ENCODE measurements at regions not wholly inside any gene's neighbourhood (a gene's known extent, or its start where the extent isn't known, plus 50 kb on each side); places are given as distances from the start of the nearest gene placed in this dataset.

DNA sequence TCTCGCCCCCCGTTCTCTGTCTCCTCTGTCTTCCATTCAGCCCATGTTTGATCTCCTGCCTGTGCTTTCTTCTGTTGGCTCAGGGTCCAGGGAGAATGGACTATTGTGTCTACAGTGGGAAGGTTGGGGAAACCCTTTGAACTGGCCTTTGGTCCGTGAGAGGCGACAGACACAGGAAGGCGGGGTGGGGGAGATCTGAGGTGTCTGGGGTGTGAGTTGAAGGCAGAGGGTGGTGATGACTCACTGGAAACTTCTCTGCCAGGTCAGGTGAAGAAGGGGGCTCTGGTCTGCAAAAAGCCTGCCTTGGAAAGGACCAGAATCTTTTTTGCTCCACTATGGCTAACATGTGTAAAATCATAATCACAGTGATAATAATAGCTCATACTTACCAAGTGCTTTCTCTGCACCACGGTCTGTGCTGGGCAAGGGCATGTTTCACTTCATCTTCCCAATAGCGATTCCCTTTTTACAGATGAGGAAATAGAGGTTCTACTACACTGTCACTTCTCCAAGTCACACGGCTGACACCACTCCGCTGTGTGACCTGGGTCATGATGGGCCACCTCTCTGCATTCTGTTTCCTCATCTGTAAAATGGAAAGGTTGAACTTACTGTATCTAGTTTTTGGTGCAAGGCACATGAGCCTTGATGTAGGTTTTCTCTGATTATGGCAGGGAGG is 99.8 kb upstream of the ALX4 start:
- Histone ChIP-seq H3K9me3 (ENCODE audit: control insufficient read depth in 1 of 2, low read length in 2 of 2) (no peaks in the 10 kb centered on the region), H3K4me1 (ENCODE audit: control insufficient read depth in 1 of 2, insufficient read depth in 2 of 2, low read length in 2 of 2) (no peaks in the 10 kb centered on the region), H3K27me3 (ENCODE audit: control insufficient read depth in 1 of 2, insufficient read depth in 2 of 2, low read length in 2 of 2) (peaks cover 0 to 3% of the 10 kb centered on the region in 2 donors), H3K4me3 (ENCODE audit: low read depth in 1 of 2, low read length in 2 of 2) (no peak overlapping the region), H3K36me3 (ENCODE audit: control insufficient read depth in 1 of 2, insufficient read depth in 2 of 2, low read length in 2 of 2) (no peaks in the 10 kb centered on the region), H3K9ac (ENCODE audit: low read depth in 1 of 2, low read length in 2 of 2) (no peak overlapping the region), H3K27ac (ENCODE audit: low read depth, low read length) (no peak overlapping the region)

DNA sequence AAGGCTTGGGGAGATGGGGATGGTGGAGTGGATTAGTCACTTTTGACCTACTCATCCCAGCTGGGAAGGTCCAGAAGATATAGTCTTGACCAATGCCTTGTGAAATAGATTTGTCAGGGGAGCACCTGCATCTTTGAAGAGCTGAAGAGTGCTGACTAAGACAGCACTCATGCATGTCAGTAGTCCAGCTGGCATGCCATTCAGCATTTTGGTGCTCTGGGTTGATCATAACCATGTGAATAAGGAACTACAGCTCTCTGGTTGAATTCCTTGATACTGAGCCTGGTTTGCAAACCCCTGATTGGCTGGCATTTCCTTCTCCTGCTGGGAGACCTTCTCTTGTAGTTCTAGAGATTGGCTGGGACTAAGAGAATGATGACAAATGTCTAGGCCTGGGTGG is 106.8 kb upstream of the ALX4 start:
- Histone ChIP-seq H3K36me3 (ENCODE audit: control insufficient read depth in 1 of 2, insufficient read depth in 2 of 2, low read length in 2 of 2) (no peaks in the 10 kb centered on the region), H3K27me3 (ENCODE audit: control insufficient read depth in 1 of 2, insufficient read depth in 2 of 2, low read length in 2 of 2) (peaks cover 0 to 7% of the 10 kb centered on the region in 2 donors), H3K9me3 (ENCODE audit: control insufficient read depth in 1 of 2, low read length in 2 of 2) (no peaks in the 10 kb centered on the region), H3K27ac (ENCODE audit: low read depth, low read length) (no peak overlapping the region), H3K4me1 (ENCODE audit: control insufficient read depth in 1 of 2, insufficient read depth in 2 of 2, low read length in 2 of 2) (no peaks in the 10 kb centered on the region), H3K4me3 (ENCODE audit: low read depth in 1 of 2, low read length in 2 of 2) (no peak overlapping the region), H3K9ac (ENCODE audit: low read depth in 1 of 2, low read length in 2 of 2) (no peak overlapping the region)

GRCh38 chr11:44417731-44418455 is 108.0 kb upstream of the ALX4 start:
- Histone ChIP-seq H3K4me1 (ENCODE audit: control insufficient read depth in 1 of 2, insufficient read depth in 2 of 2, low read length in 2 of 2) (no peaks in the 10 kb centered on the region), H3K4me3 (ENCODE audit: low read depth in 1 of 2, low read length in 2 of 2) (no peak overlapping the region), H3K9me3 (ENCODE audit: control insufficient read depth in 1 of 2, low read length in 2 of 2) (no peaks in the 10 kb centered on the region), H3K27me3 (ENCODE audit: control insufficient read depth in 1 of 2, insufficient read depth in 2 of 2, low read length in 2 of 2) (peaks cover 0 to 7% of the 10 kb centered on the region in 2 donors), H3K36me3 (ENCODE audit: control insufficient read depth in 1 of 2, insufficient read depth in 2 of 2, low read length in 2 of 2) (no peaks in the 10 kb centered on the region), H3K9ac (ENCODE audit: low read depth in 1 of 2, low read length in 2 of 2) (no peak overlapping the region), H3K27ac (ENCODE audit: low read depth, low read length) (no peak overlapping the region)

DNA sequence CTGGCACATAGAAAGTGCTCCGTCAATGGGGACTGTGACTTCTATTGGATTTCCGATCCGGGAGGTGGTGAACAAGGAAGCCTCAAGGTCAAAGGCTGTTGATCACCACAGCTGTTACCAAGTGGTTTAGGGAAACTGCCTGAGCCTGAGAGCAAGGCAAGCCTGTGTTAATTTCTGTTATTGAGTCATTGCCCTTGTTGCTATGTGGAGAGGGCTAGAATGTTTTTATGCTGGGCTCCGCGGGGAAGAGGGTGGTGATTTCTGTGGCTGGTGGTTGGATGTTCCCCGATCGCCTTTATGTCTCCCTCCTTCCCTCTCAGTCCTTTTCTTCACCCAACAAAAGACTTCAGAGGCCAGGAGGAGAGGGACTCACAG is 108.5 kb upstream of the ALX4 start:
- Histone ChIP-seq H3K27me3 (ENCODE audit: control insufficient read depth in 1 of 2, insufficient read depth in 2 of 2, low read length in 2 of 2) (peaks cover 0 to 7% of the 10 kb centered on the region in 2 donors), H3K27ac (ENCODE audit: low read depth, low read length) (no peak overlapping the region), H3K9me3 (ENCODE audit: control insufficient read depth in 1 of 2, low read length in 2 of 2) (no peaks in the 10 kb centered on the region), H3K4me3 (ENCODE audit: low read depth in 1 of 2, low read length in 2 of 2) (no peak overlapping the region), H3K4me1 (ENCODE audit: control insufficient read depth in 1 of 2, insufficient read depth in 2 of 2, low read length in 2 of 2) (no peaks in the 10 kb centered on the region), H3K9ac (ENCODE audit: low read depth in 1 of 2, low read length in 2 of 2) (no peak overlapping the region), H3K36me3 (ENCODE audit: control insufficient read depth in 1 of 2, insufficient read depth in 2 of 2, low read length in 2 of 2) (no peaks in the 10 kb centered on the region)

DNA sequence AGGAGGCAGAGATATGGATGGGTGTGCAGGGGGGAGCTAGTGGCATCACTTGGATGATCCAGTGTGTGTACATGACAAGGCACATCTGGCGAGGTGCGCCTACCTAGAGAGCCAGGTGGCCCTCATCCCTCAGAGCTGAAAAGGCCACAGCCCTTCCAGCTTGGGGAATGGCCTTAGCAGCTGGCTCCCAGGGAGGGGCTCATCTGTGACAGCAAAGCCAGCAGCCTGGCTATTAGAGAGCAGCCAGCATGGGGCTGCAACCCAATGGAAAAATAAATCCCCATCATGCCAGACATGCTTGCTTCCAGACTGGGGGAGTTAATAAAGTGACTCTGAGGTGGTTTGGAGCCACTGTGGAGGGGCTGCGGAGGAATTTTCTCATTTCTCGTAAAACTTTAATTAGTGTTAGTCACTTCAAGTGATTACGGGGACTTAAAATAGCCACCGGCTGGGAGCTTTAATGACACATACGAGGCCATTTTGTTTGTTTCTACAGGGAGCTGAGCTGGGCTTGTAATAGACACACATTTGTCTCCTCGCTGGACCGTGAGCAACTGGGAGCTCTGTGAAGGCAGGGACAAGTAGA is 111.2 kb upstream of the ALX4 start:
- H3K4me3 ChIP-seq (ENCODE audit: low read depth in 1 of 2, low read length in 2 of 2), result no peak overlapping the region
- H3K9ac ChIP-seq (ENCODE audit: low read depth in 1 of 2, low read length in 2 of 2), result no peak overlapping the region
- no peaks in the 10 kb centered on the region for H3K9me3 ChIP-seq (ENCODE audit: control insufficient read depth in 1 of 2, low read length in 2 of 2)
- peaks cover 0 to 7% of the 10 kb centered on the region in 2 donors for H3K27me3 ChIP-seq (ENCODE audit: control insufficient read depth in 1 of 2, insufficient read depth in 2 of 2, low read length in 2 of 2)
- no peaks in the 10 kb centered on the region for H3K4me1 ChIP-seq (ENCODE audit: control insufficient read depth in 1 of 2, insufficient read depth in 2 of 2, low read length in 2 of 2)
- no peak overlapping the region for H3K27ac ChIP-seq (ENCODE audit: low read depth, low read length)
- H3K36me3 ChIP-seq (ENCODE audit: control insufficient read depth in 1 of 2, insufficient read depth in 2 of 2, low read length in 2 of 2), result no peaks in the 10 kb centered on the region

DNA sequence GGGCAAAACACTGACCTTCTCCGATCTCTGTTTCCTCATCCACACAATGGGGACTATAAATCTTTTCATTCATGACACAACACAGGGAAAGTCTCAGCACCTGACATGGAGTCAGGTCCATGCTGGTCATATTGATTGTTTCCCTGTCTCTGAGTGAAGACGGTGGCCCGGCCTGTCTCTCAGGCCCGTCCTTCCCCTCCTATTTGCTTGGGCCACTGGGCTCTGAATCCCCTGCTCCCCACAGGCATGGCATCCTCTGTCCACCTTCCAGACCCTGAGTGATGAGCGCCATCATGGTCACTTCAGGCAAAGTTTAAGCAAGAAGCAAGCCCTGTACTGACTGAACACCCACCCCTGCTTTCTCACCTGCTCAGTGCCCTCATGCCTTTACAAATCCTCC is 113.3 kb upstream of the ALX4 start:
- no peaks in the 10 kb centered on the region for H3K36me3 ChIP-seq (ENCODE audit: control insufficient read depth in 1 of 2, insufficient read depth in 2 of 2, low read length in 2 of 2)
- no peaks in the 10 kb centered on the region for H3K9me3 ChIP-seq (ENCODE audit: control insufficient read depth in 1 of 2, low read length in 2 of 2)

DNA sequence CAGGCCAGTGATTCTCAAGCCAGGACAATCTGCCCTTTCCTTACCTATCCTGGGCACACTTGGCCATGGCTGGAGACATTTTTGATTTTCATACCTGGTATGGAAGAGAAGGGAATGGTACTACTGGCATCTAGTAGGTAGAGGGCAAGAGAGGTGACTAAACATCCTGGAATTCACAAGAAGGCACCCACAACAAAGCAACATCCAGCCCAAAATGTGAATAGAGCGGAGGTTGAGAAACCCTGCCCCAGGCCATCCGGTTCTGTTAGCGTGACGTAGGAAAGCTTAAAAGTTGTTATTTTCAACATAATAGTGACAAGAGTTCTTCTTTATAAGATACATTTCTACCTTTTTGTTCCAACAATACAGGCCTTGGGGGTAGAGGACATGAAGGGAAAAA is 114.9 kb upstream of the ALX4 start:
- Histone ChIP-seq H3K27me3 (ENCODE audit: control insufficient read depth in 1 of 2, insufficient read depth in 2 of 2, low read length in 2 of 2) (peaks cover 0 to 7% of the 10 kb centered on the region in 2 donors), H3K27ac (ENCODE audit: low read depth, low read length) (no peak overlapping the region), H3K4me3 (ENCODE audit: low read depth in 1 of 2, low read length in 2 of 2) (no peak overlapping the region), H3K9ac (ENCODE audit: low read depth in 1 of 2, low read length in 2 of 2) (no peak overlapping the region), H3K9me3 (ENCODE audit: control insufficient read depth in 1 of 2, low read length in 2 of 2) (no peaks in the 10 kb centered on the region), H3K4me1 (ENCODE audit: control insufficient read depth in 1 of 2, insufficient read depth in 2 of 2, low read length in 2 of 2) (no peaks in the 10 kb centered on the region), H3K36me3 (ENCODE audit: control insufficient read depth in 1 of 2, insufficient read depth in 2 of 2, low read length in 2 of 2) (no peaks in the 10 kb centered on the region)

More for the DNA sequence above, 113.3 kb upstream of the ALX4 start:
- Histone ChIP-seq H3K27ac (ENCODE audit: low read depth, low read length) (no peak overlapping the region), H3K27me3 (ENCODE audit: control insufficient read depth in 1 of 2, insufficient read depth in 2 of 2, low read length in 2 of 2) (peaks cover 0 to 7% of the 10 kb centered on the region in 2 donors), H3K4me1 (ENCODE audit: control insufficient read depth in 1 of 2, insufficient read depth in 2 of 2, low read length in 2 of 2) (no peaks in the 10 kb centered on the region), H3K4me3 (ENCODE audit: low read depth in 1 of 2, low read length in 2 of 2) (no peak overlapping the region), H3K9ac (ENCODE audit: low read depth in 1 of 2, low read length in 2 of 2) (no peak overlapping the region)

GRCh38 chr11:44426119-44426518 is 116.2 kb upstream of the ALX4 start:
- H3K9ac ChIP-seq (ENCODE audit: low read depth in 1 of 2, low read length in 2 of 2), result no peak overlapping the region
- no peaks in the 10 kb centered on the region for H3K36me3 ChIP-seq (ENCODE audit: control insufficient read depth in 1 of 2, insufficient read depth in 2 of 2, low read length in 2 of 2)
- H3K4me3 ChIP-seq (ENCODE audit: low read depth in 1 of 2, low read length in 2 of 2), result no peak overlapping the region
- H3K4me1 ChIP-seq (ENCODE audit: control insufficient read depth in 1 of 2, insufficient read depth in 2 of 2, low read length in 2 of 2), result no peaks in the 10 kb centered on the region
- no peak overlapping the region for H3K27ac ChIP-seq (ENCODE audit: low read depth, low read length)
- H3K27me3 ChIP-seq (ENCODE audit: control insufficient read depth in 1 of 2, insufficient read depth in 2 of 2, low read length in 2 of 2), result peaks cover 0 to 7% of the 10 kb centered on the region in 2 donors
- H3K9me3 ChIP-seq (ENCODE audit: control insufficient read depth in 1 of 2, low read length in 2 of 2), result no peaks in the 10 kb centered on the region

DNA sequence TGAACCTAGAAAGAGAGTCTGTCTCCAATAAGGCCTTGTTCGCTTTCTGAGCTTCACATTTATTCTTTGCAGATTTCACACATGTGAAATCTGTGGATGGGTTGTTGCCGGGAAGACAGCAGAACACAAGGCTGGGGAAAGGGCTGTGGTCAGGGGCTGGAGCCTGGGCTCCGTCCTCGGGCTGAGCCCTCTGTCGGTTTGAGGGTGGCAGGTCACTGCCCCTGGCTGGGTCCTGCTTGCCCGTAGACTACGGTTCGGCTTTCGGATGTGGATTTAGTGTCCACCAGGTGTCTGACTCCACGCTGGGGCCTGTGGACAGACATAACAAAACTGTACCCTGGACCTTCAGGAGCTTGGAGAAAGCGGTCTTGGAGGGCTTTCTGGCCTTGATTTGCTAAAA is 117.0 kb upstream of the ALX4 start:
- no peaks in the 10 kb centered on the region for H3K36me3 ChIP-seq (ENCODE audit: control insufficient read depth in 1 of 2, insufficient read depth in 2 of 2, low read length in 2 of 2)
- H3K9ac ChIP-seq (ENCODE audit: low read depth in 1 of 2, low read length in 2 of 2), result no peak overlapping the region
- H3K9me3 ChIP-seq (ENCODE audit: control insufficient read depth in 1 of 2, low read length in 2 of 2), result no peaks in the 10 kb centered on the region
- no peak overlapping the region for H3K4me3 ChIP-seq (ENCODE audit: low read depth in 1 of 2, low read length in 2 of 2)
- no peak overlapping the region for H3K27ac ChIP-seq (ENCODE audit: low read depth, low read length)
- H3K4me1 ChIP-seq (ENCODE audit: control insufficient read depth in 1 of 2, insufficient read depth in 2 of 2, low read length in 2 of 2), result no peaks in the 10 kb centered on the region
- H3K27me3 ChIP-seq (ENCODE audit: control insufficient read depth in 1 of 2, insufficient read depth in 2 of 2, low read length in 2 of 2), result peaks cover 0 to 1% of the 10 kb centered on the region in 2 donors

- Histone ChIP-seq H3K9ac (ENCODE audit: low read depth in 1 of 2, low read length in 2 of 2) (no peak overlapping the region), H3K4me1 (ENCODE audit: control insufficient read depth in 1 of 2, insufficient read depth in 2 of 2, low read length in 2 of 2) (no peaks in the 10 kb centered on the region), H3K4me3 (ENCODE audit: low read depth in 1 of 2, low read length in 2 of 2) (no peak overlapping the region), H3K27ac (ENCODE audit: low read depth, low read length) (no peak overlapping the region), H3K27me3 (ENCODE audit: control insufficient read depth in 1 of 2, insufficient read depth in 2 of 2, low read length in 2 of 2) (no peaks in the 10 kb centered on the region), H3K9me3 (ENCODE audit: control insufficient read depth in 1 of 2, low read length in 2 of 2) (no peaks in the 10 kb centered on the region), H3K36me3 (ENCODE audit: control insufficient read depth in 1 of 2, insufficient read depth in 2 of 2, low read length in 2 of 2) (no peaks in the 10 kb centered on the region)
These were observed 117.5 kb upstream of the ALX4 start for GRCh38 chr11:44427432-44427831.
